ENCODE measurements at regions not wholly inside any gene's neighbourhood (a gene's known extent, or its start where the extent isn't known, plus 50 kb on each side); places are given as distances from the start of the nearest gene placed in this dataset.
"Not testable (repeated sequence)": the region's sequence is repeated elsewhere in the genome, so short reads cannot be mapped to it uniquely, and the experiment has no call there.

DNA sequence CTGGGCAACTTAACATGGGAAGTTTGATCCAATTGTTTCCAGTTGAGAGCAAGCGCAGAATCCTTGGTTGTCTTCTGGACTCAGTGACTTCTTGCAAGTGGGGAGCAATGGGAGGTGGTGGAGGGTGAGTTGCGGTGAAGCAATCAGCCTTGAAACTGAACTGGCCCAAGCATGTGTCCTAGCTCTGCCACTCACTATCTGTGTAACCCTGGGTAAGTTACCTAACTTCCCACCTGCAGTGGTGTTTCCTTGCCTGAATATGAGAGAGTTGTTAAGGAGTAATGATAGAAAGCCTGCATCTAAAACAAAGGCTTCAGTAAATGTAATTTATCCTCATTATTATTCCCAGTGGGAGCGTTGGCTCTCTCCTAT is 132.5 kb upstream of the NFIA start:
- no peak for DNase-seq (ENCODE audit: low spot score)

DNA sequence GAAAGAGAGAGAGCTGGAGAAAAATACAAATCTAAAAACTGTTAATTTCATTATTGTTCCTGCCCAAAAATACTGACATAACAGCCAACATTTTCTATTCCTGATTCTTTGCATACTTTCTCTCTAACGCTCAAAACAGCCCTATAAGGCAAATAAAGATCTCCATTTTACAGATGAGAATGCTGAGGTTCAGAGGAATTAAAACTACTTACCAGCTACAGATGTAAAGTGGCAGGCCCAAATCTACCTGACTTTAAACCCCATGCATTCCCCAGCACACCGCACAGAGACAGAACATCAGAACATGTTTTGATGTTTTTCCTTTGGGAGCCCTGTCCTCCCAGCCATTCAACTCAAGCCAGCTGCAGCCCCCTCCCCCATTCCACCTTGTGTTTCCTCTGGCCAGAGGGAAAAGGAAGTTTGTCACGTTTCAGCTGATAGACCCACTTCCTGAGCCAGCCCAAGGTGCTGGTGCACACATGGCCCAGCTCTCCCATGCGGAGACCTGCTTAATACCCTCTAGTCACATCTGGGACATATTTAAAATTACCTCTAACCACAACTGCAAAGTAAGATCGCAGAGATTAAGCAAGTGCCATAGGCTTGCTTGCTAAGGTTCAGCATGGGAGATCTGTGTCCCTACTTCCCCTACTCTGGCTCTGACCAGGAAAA is 133.1 kb upstream of the NFIA start:
- peak; percentile 84 for DNase-seq (ENCODE audit: low spot score)

DNA sequence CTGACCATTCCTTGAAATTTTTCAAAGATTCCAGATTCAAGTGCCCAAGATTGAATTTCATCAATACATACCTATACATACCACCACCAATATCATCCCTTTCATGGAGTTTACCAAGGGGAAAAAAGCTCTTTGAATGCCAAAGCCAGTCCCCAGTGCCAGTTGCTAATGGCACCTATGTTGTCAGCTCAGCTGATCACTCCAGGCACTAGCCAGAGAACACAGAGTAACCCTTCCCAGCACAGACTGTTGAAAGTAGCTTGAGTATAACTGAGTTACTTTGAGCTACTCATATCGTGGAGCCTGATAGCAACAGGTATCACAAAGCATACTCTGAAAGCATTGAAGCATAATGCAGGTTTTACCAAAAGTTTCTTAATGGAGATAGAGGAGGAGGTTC is 133.9 kb upstream of the NFIA start:
- no peak for DNase-seq (ENCODE audit: low spot score)

DNA sequence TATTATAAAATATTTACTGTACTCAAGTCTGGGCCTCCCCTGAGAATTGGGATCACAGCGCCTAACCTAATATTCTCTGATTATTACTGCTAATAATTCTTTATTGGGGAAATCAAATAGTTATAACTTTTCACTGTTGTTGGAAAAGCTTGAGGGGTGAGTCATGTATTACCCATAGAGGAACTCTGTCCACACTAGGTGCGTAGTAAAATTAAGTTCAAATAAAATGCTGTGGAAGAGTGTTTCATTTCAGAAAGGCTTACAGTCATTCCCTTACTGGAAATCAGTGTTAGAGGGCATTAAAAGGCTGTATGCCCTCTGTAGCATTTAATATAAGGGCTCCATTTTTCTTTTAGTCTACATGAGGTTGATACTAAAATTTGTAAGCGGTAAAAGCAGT is 135.0 kb upstream of the NFIA start:
- no peak for DNase-seq (ENCODE audit: low spot score)

DNA sequence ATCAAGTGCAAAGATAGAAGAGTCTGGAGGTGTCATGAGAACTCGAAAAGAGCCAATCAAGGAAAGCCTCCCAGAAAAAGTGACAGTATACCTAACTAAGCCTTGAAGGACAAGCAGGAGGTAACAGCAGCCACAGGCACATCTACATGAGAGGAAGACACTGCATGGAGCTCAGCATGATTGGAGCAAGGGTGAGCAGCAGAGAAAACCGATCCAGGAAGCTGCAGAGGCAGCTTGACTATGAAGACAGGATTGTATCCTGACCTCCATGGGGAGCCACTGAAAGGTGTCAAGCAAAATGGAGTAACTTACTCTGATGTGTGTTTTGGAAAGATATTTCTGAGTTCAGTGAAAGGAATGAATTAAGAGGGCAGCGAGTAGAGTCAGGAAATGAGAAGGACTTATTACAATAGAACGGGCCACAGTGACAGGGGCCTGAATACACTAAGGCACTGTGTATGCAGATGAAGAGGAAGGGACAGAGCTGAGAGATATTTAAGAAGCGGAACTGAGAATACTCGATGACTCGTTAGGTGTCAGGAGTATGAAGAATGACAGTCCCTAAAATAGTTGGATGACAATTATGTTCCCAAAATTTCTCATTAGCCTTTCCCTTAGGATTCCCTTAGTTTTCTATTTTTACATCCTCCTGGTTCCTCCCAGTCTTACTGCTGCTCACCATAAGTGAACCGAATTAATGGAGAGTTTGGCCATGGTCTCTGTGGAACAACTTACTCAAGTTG is 139.3 kb upstream of the NFIA start:
- peak; percentile 70 for DNase-seq (ENCODE audit: low spot score)

DNA sequence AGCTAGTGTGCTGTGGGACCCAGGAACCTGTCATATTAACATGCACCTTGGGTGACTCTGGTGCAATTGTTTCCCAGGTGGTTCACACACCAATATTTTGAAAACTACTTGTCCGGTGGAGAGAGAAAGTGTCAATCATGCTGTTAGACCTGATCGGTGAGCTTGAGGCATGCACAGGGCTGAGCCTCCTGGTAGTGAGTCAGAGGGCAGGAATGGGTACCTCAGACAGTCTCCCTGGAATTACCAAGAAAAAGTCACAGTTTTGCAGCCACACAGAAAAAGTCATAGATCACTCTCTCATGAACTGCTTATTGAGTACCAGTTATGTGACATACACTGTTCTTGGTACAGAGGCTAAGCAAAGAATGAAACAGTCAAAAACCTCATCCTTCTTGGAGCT is 140.1 kb upstream of the NFIA start:
- peak; percentile 26 for DNase-seq (ENCODE audit: low spot score)

DNA sequence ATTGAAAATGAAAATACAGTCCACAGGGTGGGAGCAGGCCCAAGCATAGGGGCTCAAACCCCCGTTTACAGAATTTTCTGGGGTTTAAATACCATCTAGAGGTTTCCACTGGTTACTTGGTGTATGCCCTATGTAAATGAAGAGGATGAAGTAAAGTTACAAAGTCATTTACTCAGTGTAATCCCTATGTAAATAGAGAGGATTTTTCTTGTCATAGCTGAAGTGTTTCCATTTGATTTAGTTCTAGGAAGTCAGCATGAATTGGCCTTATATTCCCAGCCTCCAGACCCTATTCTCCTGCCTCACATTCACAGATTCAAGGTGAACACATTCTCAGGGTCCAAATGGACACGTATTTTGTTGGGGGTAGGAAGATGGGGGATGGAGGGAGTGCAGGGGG is 141.7 kb upstream of the NFIA start:
- not testable (repeated sequence) for DNase-seq (ENCODE audit: low spot score)

DNA sequence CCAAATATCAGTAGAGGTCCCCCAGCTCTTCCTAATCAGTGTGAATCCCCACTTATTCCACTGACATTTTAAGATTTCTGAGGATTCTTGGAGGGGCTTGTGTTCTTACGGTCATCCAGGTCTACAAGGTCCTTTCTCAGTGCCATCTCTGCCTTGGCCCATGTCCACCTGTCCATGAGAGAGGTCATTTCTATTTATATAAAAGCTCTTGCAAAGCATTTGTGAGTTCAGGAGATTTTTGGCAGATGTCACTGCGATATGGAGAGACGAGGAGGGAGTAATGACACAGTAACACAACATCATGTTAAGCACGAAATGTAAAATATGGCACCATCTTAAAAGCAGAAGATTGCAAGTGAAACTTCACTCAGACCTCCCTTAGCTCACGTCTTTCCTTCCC is 144.6 kb upstream of the NFIA start:
- DNase-seq (ENCODE audit: low spot score), result no peak

DNA sequence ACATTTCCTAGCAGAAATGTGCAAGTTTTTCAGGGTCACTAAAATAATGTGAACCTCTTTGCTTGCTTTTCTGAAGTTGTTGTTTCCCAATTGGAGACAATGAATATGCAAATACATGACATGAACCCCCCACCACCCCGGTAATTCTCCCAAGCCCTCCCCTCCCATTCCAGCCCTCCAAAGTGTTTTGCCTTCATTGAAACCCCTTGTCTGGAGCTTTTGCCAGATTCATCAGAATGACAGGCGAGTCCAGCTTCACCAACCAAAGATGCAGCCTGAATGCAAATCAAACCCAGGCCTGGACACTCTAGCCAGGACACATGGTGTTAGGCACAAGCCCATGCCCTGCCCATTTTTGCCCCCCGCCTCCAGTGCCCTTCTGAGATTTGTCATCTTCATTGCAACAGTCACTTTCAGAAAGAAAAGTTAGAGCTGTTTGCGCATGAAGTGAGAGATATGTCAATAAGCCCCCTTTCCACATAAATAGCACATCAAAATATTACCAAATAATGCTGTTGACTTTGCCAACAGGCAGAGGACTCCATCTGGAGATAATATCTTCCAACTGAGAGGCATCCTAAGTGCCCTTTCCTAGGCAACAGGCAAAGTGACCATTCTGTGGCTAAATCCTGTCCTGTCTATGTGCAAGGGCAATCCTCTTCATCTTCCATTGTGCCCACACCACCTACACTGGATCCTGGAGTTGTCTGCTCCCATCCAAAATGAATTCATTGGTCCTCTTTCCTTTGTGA is 145.6 kb upstream of the NFIA start:
- DNase-seq (ENCODE audit: low spot score), result no peak

DNA sequence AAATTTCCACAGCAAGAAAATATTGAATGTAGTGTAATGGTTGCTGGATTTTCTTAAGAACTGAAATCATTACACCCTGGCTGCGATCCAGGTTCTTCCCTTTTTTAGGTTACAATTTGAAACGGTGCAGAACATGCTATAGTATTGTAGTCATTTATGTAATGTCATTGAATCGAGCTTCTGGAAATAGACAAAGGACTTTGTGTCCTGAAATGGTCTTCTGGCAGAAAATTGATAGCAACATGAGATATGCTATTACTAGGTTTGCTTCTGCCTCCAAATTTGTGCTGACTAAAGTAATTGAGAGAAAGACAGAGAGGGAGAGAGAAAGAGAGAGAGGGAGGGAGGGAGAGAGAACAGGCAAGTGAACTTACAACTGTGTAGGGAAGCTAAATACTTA is 146.2 kb upstream of the NFIA start:
- DNase-seq (ENCODE audit: low spot score), result no peak

DNA sequence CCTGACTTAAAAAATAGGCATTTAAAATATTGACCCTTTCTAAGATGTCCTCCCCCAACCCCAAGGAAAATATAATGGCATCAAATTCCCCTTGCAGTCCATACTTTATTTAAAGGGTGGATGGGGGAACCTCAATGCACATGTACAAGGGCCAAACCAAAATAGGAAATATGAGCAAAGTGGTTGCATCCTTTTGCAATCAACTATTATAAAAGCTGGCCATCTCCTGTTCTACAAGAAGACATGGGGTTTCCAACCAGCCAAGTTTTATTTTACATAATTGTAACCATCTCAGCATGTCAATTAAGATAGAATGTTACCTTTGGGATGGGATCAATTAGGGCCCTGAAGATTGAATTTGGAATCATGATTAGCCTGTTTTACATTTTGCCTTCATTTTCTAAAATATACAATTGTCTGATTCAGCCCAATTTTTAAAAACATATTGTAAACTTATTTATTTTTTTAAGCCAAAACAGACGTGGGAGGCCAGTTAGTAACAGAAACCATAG is 146.7 kb upstream of the NFIA start:
- DNase-seq (ENCODE audit: low spot score), result no peak

DNA sequence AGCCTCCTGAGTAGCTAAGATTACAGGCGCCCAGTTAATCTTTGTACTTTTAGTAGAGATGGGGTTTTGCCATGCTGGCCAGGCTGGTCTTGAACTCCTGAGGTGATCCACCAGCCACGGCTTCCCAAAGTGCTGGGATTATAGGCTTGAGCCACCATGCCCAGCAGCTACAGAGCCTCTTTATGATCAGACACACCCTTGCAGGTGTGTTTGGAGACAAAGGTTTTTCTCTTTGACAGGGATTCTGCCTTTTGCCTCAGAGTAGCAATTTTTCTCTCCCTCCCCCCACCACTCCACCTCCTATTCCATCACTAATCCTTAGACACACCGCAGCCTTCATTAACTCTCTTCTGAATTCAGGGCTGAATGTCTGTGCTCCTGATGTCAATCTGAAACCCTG is 152.2 kb upstream of the NFIA start:
- DNase-seq (ENCODE audit: low spot score), result no peak

DNA sequence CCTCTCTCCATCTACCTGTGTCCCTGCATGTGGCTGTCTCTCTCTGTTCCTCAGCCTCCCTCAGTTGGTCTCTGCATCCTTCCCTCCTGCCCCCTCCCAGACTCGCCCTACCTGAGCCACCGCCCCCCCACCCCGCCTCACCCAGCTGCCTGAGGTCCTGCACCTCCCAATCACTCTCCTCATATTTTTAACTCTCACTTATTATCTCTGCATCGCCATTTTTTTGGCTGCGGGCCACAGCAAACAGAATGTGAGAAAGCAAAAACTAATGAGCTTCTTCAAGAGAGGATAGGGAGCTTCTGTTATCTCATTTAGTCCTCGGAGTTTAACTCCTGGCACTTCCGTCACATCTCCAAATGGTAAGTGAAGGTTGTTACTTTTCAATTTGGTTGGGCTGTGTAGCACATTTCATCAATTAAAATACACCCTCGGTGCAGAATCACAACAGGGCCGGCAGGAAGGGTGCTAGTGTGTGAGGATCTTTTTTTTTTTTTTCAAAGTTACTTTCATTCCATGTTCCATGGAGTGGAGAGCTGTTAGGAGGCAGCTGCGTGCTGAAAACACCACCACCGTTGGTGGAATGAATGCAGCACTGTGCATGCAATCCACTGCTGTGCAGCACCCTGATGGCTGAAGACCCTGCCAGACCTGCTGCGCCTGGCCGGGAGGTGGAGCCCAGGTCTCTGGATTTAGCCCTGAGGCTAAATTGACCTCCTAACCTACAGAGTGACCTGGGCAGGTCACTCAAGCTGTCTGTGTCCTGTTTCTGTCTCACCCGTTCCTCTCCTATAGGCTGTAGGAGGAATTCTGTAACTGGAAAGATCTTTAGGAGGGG is 157.2 kb upstream of the NFIA start:
- DNase-seq (ENCODE audit: low spot score), result no peak

DNA sequence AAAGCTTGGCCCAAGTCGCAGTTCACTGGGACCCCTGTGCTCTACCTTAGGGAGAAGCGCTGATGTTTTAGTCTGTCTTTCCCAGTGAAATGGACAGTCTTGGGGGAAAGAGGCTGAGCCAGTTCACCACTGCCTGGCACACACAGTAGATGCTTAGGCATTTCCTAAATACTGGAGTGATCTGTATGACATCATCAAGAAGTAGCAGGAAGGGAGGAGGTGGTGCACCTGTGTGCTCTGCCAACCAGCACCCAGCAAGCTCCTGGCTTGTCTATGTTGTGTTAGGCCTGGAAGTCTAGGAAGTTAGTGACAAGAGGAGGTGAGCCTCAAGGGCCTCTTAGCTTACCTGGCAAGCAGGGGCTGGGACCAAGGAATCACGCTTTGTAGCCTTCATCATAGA is 158.2 kb upstream of the NFIA start:
- DNase-seq (ENCODE audit: low spot score), result no peak

DNA sequence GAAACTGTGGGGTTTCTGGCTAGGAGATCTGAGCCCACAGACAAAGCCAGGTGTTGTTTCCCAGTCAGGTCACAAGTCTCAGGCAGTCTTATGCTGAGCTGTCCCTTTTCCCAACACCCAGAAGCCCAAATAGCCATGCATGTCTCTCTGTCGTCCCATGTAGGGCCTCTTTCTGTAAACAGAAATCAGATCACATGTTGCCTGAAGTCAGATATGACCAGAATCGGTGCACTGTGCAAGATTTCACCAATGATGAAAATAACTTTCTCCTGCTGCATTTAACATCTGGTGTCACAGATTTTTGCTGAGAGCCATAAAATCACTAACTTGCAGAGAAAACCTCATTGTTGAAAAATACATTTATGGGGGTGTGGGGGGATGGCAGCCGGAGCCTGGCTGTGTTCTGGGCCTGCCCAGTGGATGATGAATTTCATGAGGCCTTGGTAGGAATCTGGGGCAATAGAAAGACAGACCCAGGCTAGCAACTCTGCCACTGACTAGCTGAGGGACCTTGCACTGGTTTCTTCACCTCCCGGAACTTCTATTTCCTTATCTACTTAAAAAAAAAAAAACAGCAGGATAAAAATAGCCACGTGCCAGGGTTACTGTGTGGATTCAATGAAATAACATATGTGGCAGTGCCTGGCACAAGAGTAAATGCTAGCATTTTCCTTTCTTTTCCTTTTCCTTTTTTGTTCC is 158.8 kb upstream of the NFIA start:
- DNase-seq (ENCODE audit: low spot score), result no peak

DNA sequence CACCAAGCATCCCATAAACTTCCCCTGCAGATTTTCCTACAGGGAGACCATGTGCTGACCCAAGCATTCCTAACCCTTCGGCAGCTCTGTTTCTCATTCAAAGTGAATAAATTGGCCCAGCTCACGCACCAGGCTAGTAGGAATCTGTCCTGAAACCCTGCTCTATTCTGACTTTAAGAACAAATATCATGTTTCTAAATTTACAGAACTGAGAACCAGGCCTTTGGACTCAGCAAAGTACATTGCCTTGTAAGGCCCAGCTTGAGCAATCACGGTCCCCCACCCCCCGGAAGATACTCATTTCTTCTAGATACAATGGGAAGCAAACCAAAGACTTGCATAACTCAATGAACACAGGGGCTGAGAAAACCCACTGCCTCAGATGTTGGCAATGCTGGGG is 160.1 kb upstream of the NFIA start:
- DNase-seq (ENCODE audit: low spot score), result no peak

DNA sequence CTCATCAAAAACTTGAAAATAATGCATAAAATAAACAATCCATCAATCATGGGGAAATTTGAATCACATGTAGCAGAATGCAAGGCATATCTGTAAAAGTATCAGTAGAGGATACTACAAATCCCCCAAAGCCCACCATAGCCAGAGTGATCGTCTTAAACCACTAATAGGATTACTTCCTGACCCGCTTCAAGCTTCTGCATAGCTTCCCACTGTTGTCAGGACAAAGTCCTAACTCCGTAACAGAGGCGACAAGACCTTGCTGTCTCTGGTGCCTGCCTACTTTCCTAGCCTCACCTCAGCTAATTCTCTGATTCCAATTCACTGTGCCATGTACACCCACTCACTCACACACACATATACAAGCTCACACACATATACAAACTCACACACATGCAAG is 161.2 kb upstream of the NFIA start:
- DNase-seq (ENCODE audit: low spot score), result no peak

DNA sequence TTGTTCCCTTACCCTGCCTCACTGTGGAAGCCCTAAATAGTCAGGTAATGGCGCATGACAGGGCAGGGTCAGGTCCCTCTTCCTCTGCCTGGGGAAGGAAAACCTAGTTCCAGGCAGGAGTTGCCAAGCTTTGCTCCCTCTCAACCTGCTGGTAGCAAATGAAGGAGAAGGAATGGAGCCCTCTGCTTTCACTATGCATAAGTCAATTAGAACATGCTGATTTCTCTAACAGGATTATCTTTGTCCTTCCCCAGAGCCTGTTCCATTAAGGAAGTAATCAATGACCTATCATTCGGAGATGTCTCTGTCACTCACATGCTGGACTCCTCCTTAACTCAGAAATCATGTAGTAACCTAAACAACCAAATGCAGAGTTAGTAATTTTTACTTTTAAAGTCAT is 161.8 kb upstream of the NFIA start:
- DNase-seq (ENCODE audit: low spot score), result no peak

DNA sequence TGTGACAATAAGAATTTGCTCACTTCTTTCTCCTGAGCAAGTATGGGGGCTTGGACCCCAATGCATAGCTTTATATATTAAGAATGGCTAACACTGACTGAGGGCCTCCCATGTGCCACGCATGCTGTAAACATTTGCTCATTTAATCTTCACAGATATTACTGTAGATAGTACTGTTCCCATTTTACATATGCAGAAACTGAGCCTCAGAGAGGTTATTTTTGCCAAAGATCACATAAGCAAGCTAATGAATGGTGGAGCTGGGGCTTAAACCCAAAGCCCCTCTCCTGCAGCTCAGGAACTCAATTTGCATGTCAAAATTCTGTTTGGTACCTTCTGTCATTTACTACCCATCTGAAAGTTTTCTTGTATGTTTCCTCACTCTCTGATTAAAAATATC is 163.5 kb upstream of the NFIA start:
- DNase-seq (ENCODE audit: low spot score), result no peak

DNA sequence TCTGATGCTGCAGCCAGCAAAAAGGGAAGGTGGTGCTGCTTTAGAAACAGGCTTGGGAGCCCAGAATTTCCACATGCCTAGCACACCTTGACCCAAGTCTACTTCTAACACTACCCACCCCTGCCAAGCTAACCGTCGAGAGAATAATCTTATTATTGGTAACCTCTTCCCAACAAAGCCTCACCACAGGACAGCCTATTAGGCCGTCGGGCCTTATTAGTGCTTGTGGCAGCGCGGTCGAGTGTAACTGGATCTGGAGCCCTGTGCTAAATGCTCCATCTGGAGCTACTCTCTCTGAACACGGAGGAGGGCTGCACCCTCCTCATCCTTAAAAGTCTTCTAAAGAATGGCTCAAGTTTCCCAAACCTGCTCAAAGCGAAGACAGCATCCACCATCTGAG is 165.5 kb upstream of the NFIA start:
- DNase-seq (ENCODE audit: low spot score), result no peak

DNA sequence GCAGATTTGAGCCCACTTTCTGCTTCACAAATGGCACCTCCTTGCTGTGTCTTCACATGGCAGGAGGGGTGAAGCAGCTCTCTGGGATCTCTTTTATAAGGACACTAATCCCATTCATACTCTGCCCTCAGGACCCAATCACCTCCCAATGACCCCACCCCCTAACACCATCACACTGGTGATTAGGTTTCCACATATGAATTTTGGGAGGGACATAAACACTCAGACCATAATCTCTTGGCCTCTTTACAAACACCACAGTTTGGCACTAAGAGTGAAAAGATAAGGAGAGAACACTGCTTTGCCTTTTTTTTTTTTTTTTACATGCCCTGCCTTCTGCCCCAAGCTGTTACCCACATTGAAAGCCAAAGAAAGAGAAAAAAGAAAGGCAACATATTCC is 166.2 kb upstream of the NFIA start:
- DNase-seq (ENCODE audit: low spot score), result no peak

DNA sequence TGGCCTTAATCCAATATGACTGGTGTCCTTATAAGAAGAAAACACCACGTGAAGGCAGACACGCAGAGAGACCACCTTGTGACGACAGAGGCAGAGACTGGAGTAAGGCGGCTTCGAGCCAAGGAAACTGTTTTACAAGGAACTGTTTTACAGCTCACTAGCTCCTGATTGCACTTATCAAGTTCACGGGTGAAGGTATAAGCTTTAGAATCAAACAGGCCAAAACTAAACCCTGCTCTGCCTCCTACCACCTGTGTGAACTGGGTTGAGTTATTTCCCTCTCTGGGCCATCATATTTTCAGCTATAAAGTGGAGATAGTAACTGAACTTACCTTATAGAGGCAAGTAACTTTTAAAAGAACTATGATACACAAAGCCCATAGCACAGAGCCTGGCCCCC is 166.9 kb upstream of the NFIA start:
- DNase-seq (ENCODE audit: low spot score), result no peak
